PC-9 (cell line): ENCODE measurements at regions not wholly inside any gene's neighbourhood (a gene's known extent, or its start where the extent isn't known, plus 50 kb on each side); places are given as distances from the start of the nearest gene placed in this dataset.

Source experiments
- EZH2 ChIP-seq: fragments of 200-600 bp; sonication (generic); IDR thresholded peaks from 2 replicates; pipeline ENCODE4 v1.8.0; 2017; ENCODE audit warnings: antibody characterized with exemption, low read depth
- TF ChIP-seq, protein P1 (sequence below): fragments of 200-600 bp; sonication (generic); conservative IDR thresholded peaks from 2 replicates; pipeline ENCODE4 v1.6.1; 2017; ENCODE audit warnings: mixed run types, antibody characterized with exemption, mild to moderate bottlenecking, moderate library complexity

DNA sequence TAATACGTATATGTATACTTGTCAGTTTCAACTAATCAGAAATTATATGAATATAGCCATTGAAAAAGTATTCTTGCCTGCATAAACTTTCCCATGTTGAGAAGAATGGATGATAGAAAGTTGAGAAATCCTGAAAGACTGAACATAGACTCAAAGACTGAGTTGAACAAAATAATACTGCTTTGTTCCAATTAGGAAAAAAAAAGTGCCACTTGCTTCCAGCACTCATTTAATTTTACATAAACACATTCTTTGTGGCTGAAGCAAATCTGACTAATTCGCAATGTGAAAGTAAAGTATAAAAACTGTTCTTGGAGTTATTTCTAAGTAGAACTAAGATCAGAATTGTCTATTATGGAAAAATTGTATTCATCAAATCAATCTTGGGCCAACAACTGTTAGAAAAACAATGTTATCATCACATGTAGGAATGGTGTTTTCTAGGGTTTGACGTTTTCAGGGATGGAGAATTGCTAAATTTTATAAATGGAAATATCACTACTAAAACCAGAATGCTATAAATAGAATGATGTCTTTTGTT, 2334.6 kb downstream of the PCDH7 start:
- TF ChIP-seq, protein P1, sequence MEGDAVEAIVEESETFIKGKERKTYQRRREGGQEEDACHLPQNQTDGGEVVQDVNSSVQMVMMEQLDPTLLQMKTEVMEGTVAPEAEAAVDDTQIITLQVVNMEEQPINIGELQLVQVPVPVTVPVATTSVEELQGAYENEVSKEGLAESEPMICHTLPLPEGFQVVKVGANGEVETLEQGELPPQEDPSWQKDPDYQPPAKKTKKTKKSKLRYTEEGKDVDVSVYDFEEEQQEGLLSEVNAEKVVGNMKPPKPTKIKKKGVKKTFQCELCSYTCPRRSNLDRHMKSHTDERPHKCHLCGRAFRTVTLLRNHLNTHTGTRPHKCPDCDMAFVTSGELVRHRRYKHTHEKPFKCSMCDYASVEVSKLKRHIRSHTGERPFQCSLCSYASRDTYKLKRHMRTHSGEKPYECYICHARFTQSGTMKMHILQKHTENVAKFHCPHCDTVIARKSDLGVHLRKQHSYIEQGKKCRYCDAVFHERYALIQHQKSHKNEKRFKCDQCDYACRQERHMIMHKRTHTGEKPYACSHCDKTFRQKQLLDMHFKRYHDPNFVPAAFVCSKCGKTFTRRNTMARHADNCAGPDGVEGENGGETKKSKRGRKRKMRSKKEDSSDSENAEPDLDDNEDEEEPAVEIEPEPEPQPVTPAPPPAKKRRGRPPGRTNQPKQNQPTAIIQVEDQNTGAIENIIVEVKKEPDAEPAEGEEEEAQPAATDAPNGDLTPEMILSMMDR = no peak
- no peak for TF ChIP-seq EZH2
